Endothelial cell of umbilical vein (primary cell): ENCODE measurements at regions not wholly inside any gene's neighbourhood (a gene's known extent, or its start where the extent isn't known, plus 50 kb on each side); places are given as distances from the start of the nearest gene placed in this dataset.

Experiments
- BruUV-seq: library from RNA; stranded (reverse); fragments of 400-500 nt; replicated peaks from 2 replicates; lab custom pipeline; 2021; lab: Mats Ljungman, UMichigan
- CTCF ChIA-PET: fragments of 300-600, 350-600 bp; sonication (Branson Sonifier 250); formaldehyde crosslinking; loops from one replicate; lab custom pipeline; 2021; ENCODE audit warnings: antibody characterized with exemption, inconsistent platforms; lab: Charles Lee
- POLR2A ChIA-PET: fragments of 300-600, 350-600 bp; sonication (Branson Sonifier 250); formaldehyde crosslinking; loops from one replicate; lab custom pipeline; 2021; ENCODE audit warnings: antibody characterized with exemption, inconsistent platforms; lab: Charles Lee
- DNase-seq: peaks from one replicate; pipeline ENCODE4 v3.0.0-alpha.2; 2011; ENCODE audit warnings: low read depth, low spot score
- FAIRE-seq: peaks from 2 replicates; lab custom pipeline; 2011; peaks lifted over from hg19 to GRCh38; lab: Jason Lieb, UNC
- H2AFZ ChIP-seq: 2 replicates; pipeline ENCODE4 v1.6.0; 2012; ENCODE audit warnings: low read depth, low read length, control low read depth, inconsistent platforms
- H3K27ac ChIP-seq: 2 replicates; pipeline ENCODE4 v1.5.1; 2011; ENCODE audit warnings: low read depth, mild to moderate bottlenecking, control low read depth, low read length, moderate library complexity; ENCODE audit not compliant: insufficient read depth
- H3K27me3 ChIP-seq, 2 experiments: 2 replicates each; pipeline versions ENCODE4 v1.6.0 to v1.6.1; 2011; ENCODE audit warnings: low read length in 2 of 2, mixed read lengths in 1 of 2; ENCODE audit not compliant: control insufficient read depth in 2 of 2, insufficient read depth in 2 of 2
- H3K36me3 ChIP-seq, 2 experiments: 2 replicates in 1 of 2; 3 replicates in 1 of 2; pipeline ENCODE4 v1.5.1; 2011; ENCODE audit warnings: low read length in 2 of 2, mild to moderate bottlenecking in 1 of 2, moderate library complexity in 1 of 2; ENCODE audit not compliant: control insufficient read depth in 2 of 2, insufficient read depth in 2 of 2; ENCODE audit errors: extremely low read depth in 1 of 2
- H3K4me1 ChIP-seq: 3 replicates; pipeline ENCODE4 v1.5.1; 2011; ENCODE audit warnings: mild to moderate bottlenecking, low read length; ENCODE audit not compliant: control insufficient read depth, insufficient read depth; ENCODE audit errors: extremely low read depth
- H3K4me2 ChIP-seq: 2 replicates; pipeline ENCODE4 v1.6.1; 2011; ENCODE audit warnings: low read length, control low read depth, mixed read lengths; ENCODE audit not compliant: insufficient read depth
- H3K4me3 ChIP-seq, 3 experiments: fragments of 200-600 bp in 1 of 3; sonication (generic), shearing (Covaris generic) in 1 of 3; replicated peaks in 1 of 3; 2 replicates each; pipeline ENCODE4 v1.5.1; 2011 to 2016; ENCODE audit warnings: control low read depth in 3 of 3, low read length in 3 of 3, mild to moderate bottlenecking in 2 of 3, inconsistent platforms in 1 of 3, low read depth in 1 of 3, moderate library complexity in 1 of 3; ENCODE audit not compliant: insufficient read depth in 1 of 3
- H3K79me2 ChIP-seq: 2 replicates; pipeline ENCODE4 v1.6.0; 2012; ENCODE audit warnings: low read length, inconsistent platforms; ENCODE audit not compliant: control insufficient read depth, insufficient read depth
- H3K9ac ChIP-seq: replicated peaks from 2 replicates; pipeline ENCODE3; 2011; ENCODE audit warnings: low read length, control low read depth; ENCODE audit not compliant: insufficient read depth; ENCODE audit errors: extremely low read depth
- H3K9me1 ChIP-seq: replicated peaks from 3 replicates; pipeline ENCODE4 v1.6.0; 2011; ENCODE audit warnings: mild to moderate bottlenecking, low read length; ENCODE audit not compliant: control insufficient read depth, insufficient read depth; ENCODE audit errors: extremely low read depth
- H3K9me3 ChIP-seq: replicated peaks from 2 replicates; pipeline ENCODE4 v1.5.1; 2012; ENCODE audit warnings: low read length, inconsistent platforms; ENCODE audit not compliant: control insufficient read depth, insufficient read depth
- H4K20me1 ChIP-seq: replicated peaks from 2 replicates; pipeline ENCODE3; 2011; ENCODE audit warnings: mild to moderate bottlenecking, low read length; ENCODE audit not compliant: control insufficient read depth, insufficient read depth; ENCODE audit errors: extremely low read depth
- CTCF ChIP-seq, 2 donors: IDR thresholded peaks; 1 replicate in 1 of 2; 2 replicates in 1 of 2; pipeline ENCODE4 v1.5.1; 2011; ENCODE audit warnings: low read length in 2 of 2, mild to moderate bottlenecking in 2 of 2, moderate library complexity in 2 of 2, control low read depth in 1 of 2, inconsistent platforms in 1 of 2, low read depth in 1 of 2; ENCODE audit not compliant: insufficient read depth in 1 of 2; ENCODE audit errors: extremely low read depth in 1 of 2
- EZH2 ChIP-seq: IDR thresholded peaks from 2 replicates; pipeline ENCODE4 v1.6.1; 2012; ENCODE audit warnings: borderline replicate concordance, low read depth, mild to moderate bottlenecking, moderate library complexity, low read length, inconsistent platforms; ENCODE audit not compliant: severe bottlenecking
- FOS ChIP-seq: IDR thresholded peaks from 2 replicates; pipeline ENCODE4 v1.6.1; 2011; ENCODE audit warnings: mild to moderate bottlenecking, low read length, moderate library complexity, borderline replicate concordance; ENCODE audit not compliant: insufficient read depth
- JUN ChIP-seq: IDR thresholded peaks from 2 replicates; pipeline ENCODE4 v1.6.1; 2011; ENCODE audit warnings: borderline replicate concordance, low read depth; ENCODE audit not compliant: insufficient read length, insufficient read depth
- MYC ChIP-seq: IDR thresholded peaks from one replicate; pipeline ENCODE4 v1.6.1; 2011; ENCODE audit warnings: mild to moderate bottlenecking, low read depth, low read length
- POLR2AphosphoS5 ChIP-seq: IDR thresholded peaks from 2 replicates; pipeline ENCODE4 v1.6.1; 2012; ENCODE audit warnings: low read depth, mild to moderate bottlenecking, control low read depth, low read length, moderate library complexity; ENCODE audit not compliant: insufficient read depth
- dilution Hi-C: fragments of 300-500 bp; cut with MboI; formaldehyde crosslinking; loops from one replicate; pipeline ENCODE4 v1.15.0; 2019; ENCODE audit warnings: low sequenced_read_pairs; ENCODE audit not compliant: extremely low pct_ligation_motif_present
- intact Hi-C: fragments of 100-400 bp; cut with micrococcal nuclease; formaldehyde crosslinking; loops from one replicate; pipeline ENCODE4 v1.10.0; 2022

GRCh38 chr1:67987046-67987799, 63.2 kb downstream of the DIRAS3 start:
- Histone ChIP-seq H3K27me3 (no peaks in the 10 kb centered on the region), H3K79me2 (no peaks in the 10 kb centered on the region), H3K9ac (no peak overlapping the region), H4K20me1 (no peaks in the 10 kb centered on the region), H3K4me1 (no peaks in the 10 kb centered on the region), H3K9me1 (no peaks in the 10 kb centered on the region), H3K4me3 (no peak overlapping the region), H3K27ac (no peak overlapping the region), H2AFZ (no peak overlapping the region), H3K4me2 (no peak overlapping the region), H3K36me3 (no peaks in the 10 kb centered on the region), H3K9me3 (no peaks in the 10 kb centered on the region)
- no TSS peak for BruUV-seq
- no peak for DNase-seq
- TF ChIP-seq POLR2AphosphoS5 = no peak
- TF ChIP-seq CTCF (IDR thresholded peaks at IDR 0.05; ENCODE audit: extremely low read depth in 1 of 2, insufficient read depth in 1 of 2, low read depth in 1 of 2, low read length in 2 of 2) = no peak
- no peak for TF ChIP-seq MYC
- no peak for TF ChIP-seq EZH2
- no peak for TF ChIP-seq JUN
- no peak for TF ChIP-seq FOS
- CTCF ChIA-PET = interaction anchor here (1.1 to 1.2 kb wide), 2 partner anchors 9 to 23 kb away, joined by 3 read pairs; no protein-coding TSS in a partner anchor
- POLR2A ChIA-PET = no interaction called here
- intact Hi-C loops (no loop called here), dilution Hi-C loops (no loop called here)
- FAIRE-seq = no peak
